GM18526 (cell line): ENCODE measurements at regions not wholly inside any gene's neighbourhood (a gene's known extent, or its start where the extent isn't known, plus 50 kb on each side); places are given as distances from the start of the nearest gene placed in this dataset.

Source experiments
- POLR2A ChIP-seq: IDR thresholded peaks from 3 replicates; pipeline ENCODE4 v1.6.1; 2011; ENCODE audit not compliant: insufficient read length; ENCODE audit errors: extremely low read depth

DNA sequence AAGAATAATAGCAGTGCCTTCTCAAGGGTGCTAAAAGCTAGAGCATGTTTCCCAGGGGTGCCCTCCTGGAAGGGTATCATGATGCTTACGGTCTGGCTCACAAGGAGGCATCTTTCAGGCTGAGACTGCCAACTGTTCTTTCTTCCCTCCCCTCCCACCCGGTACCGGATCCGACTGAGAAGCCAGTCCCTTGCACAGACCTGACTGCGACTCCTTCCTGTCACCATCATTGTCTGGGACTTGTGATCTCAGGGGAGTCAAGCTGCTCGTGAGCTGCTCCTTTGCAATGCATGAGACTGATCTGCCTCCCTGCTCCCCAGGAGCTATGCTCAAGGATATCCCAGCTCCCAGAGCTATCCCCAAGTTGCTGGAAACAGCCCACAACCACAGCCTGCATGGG lies 170.8 kb downstream of the GADD45G start:
- TF ChIP-seq POLR2A, result no peak

DNA sequence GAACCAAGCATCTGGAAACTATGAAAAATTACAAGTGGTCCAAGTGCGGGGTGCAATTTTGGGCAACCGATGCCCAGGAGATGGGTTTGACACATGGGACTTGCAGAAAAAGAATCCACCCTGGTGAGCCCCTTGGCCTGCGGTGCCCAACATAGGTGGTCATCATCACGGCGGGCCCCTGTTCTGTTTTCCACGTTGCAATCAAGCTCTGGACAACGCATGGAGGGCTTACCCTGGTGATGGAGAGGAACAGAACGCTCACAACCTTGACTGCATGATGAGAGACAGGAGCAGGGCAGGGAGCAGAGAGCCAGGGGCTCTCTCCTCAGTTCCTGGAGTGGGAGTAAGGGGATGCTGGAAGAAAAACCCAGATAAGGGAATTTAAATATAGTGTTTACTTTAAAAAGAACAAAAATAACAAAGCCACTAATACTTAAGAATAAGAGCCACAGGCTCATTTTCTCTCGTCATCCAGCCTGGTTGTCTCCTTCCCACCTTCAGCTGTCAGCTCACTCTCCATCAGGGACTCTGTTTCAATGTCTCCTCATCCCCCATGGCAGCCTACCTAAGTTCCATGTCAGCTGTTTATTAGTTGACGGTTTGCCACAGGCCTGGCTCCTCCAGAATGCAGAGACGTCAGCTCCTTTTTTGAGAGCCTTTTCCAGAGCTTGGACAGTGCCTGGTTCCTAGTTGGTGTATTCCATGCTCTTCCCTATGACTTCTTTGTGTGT lies 172.1 kb downstream of the GADD45G start:
- no peak for TF ChIP-seq POLR2A

DNA sequence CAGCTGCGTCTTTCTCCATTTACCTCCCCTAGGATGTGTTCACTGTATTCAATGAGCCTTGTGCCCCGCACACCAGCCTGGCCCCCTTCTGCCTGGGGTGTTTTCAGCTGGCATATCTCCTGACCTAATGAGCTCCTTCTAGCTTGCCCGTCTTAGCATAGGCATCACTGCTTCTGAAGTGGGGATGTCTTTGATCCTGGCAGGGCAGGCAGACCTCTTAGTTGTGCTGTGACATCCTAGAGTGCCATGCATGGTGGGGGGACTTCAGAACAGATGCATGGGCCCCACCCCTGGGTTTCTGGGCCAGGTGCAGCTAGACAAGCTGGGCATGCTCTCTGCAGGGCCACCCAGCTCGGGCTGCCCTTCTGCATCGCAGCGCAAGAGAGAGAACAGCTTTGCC lies 172.7 kb downstream of the GADD45G start:
- no peak for TF ChIP-seq POLR2A

DNA sequence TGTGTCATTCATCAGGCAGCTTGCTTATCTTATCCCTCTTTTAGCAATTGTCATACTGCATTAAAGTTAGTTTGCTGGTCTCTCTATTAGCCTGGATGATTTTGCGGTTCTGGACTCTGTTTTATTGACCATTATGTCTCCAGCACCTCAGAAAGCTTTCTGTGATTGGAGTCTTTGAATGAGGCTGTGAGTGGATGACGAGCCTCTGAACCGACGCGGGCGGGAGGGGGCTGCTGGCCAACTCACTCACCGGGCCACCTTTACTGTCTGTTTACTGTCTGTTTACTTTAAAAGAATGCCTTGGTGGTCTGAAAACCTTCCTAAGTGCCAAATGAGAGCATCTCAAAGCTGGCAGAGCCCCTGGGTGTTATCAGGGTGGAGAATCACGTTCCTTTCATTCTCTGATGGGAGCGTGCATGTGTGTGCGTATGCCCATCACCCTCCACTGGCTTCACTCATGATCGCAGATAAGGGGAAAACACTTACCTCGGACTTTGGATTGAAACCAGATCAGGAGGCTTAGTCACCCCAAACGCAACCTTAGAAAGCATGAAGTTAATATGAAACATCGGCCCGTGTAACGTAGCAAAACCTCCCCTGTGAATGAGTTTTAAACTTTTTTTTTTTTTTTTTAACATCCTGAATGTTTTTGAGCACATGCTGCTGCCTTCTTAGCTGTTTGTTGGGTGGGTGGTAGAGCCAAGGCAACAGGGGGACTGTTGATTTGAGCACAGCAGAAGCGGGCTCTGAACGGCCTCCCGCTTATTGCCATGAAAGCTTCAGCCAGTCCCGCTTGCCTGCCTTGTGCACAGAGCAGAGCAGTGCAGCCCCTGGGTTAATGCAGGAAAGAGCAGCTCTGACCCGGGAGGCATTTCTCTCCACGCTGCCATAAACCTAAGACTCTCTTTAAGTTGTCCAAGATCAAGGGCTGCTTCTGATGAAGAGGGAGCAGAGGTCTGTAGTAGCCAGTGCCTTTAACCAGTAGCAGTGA lies 173.6 kb downstream of the GADD45G start:
- no peak for TF ChIP-seq POLR2A

DNA sequence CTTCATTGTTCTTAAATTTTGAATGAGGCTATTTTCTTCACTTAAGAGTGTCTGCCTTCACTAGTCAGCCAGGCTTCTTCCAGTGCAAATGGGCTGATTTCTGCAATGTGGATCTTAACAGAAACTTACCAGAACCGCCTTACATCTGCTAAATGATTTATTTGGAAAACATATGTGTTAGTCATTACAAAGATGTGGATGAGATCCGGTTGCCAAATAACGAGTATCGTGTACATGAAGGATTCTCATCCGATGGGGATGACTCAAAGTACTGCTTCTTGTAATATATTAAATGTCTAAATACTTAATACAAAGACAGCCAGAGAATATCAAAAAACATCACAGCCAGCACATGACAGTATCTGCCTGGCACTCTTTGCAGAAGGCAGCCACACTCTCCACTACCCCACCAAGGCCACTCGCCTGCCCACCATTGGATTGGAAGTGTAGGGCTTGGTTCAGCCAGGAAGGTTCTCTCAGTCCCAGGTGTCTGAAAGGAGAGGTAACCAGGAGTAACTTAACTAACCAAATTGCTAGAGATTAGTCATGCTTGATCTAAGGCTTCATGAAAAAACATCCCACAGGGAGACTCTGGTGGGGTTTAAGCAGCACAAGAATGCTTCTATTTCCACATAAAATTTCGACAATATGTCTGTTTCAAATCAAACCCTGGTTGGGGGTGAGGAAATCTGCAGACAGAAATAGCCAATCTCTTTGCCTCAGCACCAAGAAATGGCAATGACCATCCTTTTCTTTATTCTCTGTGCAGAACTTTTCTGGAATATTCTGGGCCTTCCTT lies 174.8 kb downstream of the GADD45G start:
- TF ChIP-seq POLR2A, result no peak

DNA sequence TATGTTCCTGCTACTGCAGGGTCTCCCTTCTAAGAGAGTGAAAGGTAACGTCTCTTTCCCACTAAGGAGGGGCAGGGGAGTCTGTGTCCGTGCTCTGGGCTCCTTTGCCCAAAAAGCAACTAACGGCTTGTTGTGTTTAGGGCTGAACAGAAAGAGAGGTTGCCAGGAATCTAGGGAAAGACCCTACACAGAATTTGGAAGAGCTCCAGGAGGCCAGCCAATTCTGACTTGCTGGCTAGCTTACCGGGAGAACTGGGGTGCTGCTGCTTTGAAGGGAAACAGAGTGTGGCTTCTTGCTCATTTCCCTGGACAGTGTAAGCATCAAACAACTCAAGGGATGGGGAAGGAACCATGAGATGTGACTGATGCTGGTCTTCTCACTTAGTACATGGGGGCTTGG lies 176.1 kb downstream of the GADD45G start:
- no peak for TF ChIP-seq POLR2A

DNA sequence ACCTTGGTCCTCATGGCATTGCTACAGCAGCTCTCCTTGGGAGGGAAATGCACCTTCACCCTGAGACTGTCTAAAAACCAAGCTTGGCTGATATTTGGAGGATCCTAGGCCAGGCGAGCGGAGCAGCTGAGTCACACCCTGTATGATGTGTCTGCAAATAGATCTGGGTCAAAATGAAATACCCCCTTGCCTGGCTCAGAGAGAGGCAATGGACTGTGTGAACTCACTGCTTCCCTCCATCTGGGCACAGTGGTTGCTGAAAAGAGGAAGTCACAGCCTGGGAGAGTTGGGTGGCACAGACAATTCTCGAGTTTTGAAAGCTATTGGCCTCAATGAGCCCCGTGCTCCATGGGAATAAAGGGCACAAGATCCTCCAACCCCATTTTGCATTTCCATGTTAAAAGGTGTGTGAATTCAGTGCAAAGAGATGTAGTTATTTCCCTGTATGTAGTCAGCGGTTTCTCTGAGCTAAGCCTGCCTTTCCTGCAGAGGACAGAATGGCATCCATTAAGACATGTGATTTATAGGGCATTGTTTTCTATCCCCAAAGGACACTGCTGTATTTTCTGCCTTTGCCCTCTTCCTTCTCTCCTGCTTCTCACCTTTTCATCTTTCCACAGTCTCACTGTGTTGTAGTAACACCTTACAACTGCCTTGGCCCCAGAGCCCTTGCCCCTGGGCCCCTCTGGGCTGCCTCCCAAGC lies 177.2 kb downstream of the GADD45G start:
- no peak for TF ChIP-seq POLR2A

DNA sequence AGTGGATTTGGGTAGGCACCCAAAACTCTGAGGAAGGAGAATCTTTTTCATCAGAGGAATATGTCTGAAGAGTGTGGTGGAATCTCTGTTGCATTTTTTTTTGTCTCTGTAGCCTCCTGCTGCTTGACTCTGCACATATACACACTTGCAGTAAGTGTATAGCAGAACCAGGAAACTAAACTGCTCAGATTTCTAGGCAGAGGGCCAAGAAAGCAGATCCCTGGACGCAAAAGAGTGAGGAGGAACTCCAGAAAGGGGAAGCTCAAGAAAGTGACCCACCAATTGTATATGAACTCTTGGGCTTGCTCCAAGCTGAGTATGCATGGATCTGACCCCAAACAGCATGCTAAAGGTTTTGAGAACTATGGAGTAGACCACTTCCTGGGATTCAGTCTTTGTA lies 181.8 kb downstream of the GADD45G start:
- no peak for TF ChIP-seq POLR2A

DNA sequence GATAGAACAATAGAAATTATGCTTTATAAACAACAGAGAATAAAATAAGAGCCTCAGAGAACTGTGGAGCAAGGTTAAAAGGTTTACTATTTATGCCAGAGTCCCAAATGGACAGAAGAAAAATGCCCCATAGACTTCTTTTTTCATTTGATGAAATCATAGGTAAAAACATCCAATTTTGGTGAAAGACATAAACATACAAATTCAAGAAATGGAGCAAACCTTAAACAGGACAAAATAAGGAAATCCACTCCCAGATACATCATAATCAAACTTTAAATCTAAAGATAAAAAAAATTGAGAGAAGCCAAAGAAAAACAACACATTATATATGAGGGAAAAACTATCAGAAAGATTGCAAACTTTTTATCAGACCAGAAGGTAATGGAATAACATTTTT lies 182.8 kb downstream of the GADD45G start:
- TF ChIP-seq POLR2A, result no peak

DNA sequence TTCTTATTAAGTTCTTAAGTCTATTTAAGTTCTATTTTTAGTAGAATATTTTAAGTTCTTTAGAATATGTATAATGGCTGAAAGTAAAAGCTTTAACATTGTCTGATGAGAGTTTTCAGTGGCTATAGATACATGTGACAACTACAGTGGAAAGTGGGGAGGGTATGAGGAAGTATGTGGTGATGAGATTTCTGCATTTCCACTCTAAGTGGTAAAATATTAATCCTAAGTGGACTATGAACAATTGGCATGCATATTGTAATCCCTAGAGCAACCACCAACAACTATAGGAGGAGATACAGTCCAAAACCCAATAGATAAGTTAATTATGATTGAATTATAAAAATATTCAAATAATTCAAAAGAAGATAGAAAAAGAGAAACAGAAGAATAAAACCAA lies 183.6 kb downstream of the GADD45G start:
- TF ChIP-seq POLR2A, result no peak

DNA sequence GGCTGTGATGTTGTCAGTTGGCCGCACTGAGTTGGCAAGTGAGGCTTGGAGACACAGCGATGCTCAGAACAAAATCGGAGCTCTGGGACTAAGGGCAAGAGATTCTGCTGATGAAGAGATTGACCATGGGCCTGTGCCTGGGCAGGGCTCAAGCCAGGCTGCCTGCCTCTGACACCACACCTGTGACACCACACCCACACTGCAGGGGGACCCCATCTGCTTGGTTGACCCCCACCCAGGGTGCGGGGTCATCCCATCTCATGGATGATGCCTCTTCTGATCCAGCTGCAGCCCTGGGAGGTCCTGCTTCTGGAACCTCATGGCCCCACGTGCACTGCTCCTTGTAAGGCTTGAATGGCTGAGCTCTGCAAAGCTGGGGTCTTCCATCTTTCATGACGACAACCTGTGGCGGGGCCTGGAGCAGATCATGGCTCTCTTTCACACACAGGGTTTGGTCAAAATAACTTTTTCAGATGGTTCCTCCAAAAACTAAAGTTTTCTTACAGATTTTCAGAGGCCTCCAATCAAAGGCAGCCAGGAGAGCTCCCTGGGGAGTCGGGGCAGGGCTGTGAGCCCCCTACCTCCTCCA lies 185.2 kb downstream of the GADD45G start:
- TF ChIP-seq POLR2A, result no peak

DNA sequence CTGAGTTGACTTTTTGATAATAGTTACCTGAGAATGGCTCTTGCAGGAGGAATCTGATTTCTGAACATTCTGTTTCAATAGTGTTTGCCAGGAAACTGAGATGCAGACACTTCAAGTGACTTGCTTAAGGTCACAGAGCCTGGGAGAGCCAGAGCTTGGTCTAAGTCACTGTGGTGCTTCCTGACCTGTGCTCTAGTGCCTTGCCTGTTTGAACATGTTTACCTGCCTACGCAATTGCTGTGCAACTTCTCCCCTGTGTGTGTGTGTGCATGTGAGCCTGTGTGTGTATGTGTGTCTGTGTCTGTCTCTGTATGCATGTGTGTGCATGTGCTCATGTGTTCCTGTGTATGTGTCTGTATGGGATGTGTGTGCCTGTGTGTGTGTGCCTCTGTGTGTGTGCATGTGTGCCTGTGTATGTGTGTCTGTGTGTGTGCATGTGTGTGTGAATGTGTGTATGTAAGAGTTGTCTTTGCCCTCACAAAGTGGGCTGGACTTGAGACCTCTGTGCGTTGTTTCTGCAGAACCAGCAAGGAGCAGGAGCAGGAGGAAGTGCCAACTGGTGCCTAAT lies 185.8 kb downstream of the GADD45G start:
- TF ChIP-seq POLR2A, result no peak

DNA sequence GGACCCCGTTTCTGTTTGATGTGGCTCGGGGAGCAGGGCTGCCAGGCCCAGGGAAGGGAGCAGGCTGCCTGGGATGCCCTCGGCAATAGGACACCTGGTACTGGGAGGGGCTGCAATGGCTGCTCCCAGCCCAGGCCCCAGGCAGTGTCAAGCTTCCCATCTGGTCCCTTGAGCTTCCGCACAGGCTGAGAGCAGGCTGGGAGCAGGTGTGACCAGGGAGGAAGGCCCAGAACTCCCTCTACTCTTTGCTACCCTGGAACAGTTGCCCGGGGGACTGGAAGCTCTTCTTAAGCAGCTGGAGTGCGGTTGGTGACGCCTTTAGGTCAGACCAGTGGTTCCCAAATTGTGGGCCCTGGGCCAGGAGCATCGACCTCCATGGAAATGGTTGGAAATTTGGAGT lies 186.9 kb downstream of the GADD45G start:
- TF ChIP-seq POLR2A, result no peak
